OCI-LY3 (cell line): ENCODE measurements at regions not wholly inside any gene's neighbourhood (a gene's known extent, or its start where the extent isn't known, plus 50 kb on each side); places are given as distances from the start of the nearest gene placed in this dataset.

Experiments
- H2AFZ ChIP-seq: fragments of 200-600, 300-600 bp; shearing (Covaris generic); 2 replicates; pipeline ENCODE4 v1.6.0; 2014; ENCODE audit warnings: antibody characterized with exemption, low read depth, low read length
- H3K27ac ChIP-seq: fragments of 200-600, 300-600 bp; sonication (generic); 2 replicates; pipeline ENCODE4 v1.5.1; 2014; ENCODE audit warnings: mild to moderate bottlenecking, low read length, moderate library complexity, mixed read lengths
- H3K27me3 ChIP-seq: fragments of 200-600, 300-600 bp; sonication (generic); 2 replicates; pipeline ENCODE4 v1.6.1; 2014; ENCODE audit warnings: low read depth, low read length, mixed read lengths
- H3K36me3 ChIP-seq: fragments of 200-600, 300-600 bp; sonication (generic); replicated peaks from 2 replicates; pipeline ENCODE3; 2014; ENCODE audit warnings: low read depth, low read length, mixed read lengths
- H3K4me1 ChIP-seq: fragments of 300-600, 200-600 bp; sonication (generic); 2 replicates; pipeline ENCODE4 v1.6.1; 2014; ENCODE audit warnings: low read length, mixed read lengths
- H3K4me2 ChIP-seq: fragments of 200-600, 300-600 bp; sonication (generic); 2 replicates; pipeline ENCODE4 v1.6.1; 2014; ENCODE audit warnings: low read length, mixed read lengths
- H3K4me3 ChIP-seq: fragments of 300-600, 200-600 bp; sonication (generic); 2 replicates; pipeline ENCODE4 v1.5.1; 2014; ENCODE audit warnings: antibody characterized with exemption, mild to moderate bottlenecking, low read length, moderate library complexity
- H3K79me2 ChIP-seq: fragments of 300-600, 200-600 bp; shearing (Covaris generic); 2 replicates; pipeline ENCODE4 v1.6.1; 2014; ENCODE audit warnings: mild to moderate bottlenecking, low read length, mixed read lengths
- H3K9ac ChIP-seq: fragments of 300-600, 200-600 bp; shearing (Covaris generic); 2 replicates; pipeline ENCODE4 v1.6.0; 2014; ENCODE audit warnings: mild to moderate bottlenecking, low read length, moderate library complexity
- H3K9me3 ChIP-seq: fragments of 200-600, 300-600 bp; shearing (Covaris generic); 2 replicates; pipeline ENCODE4 v1.6.1; 2014; ENCODE audit warnings: low read length, mixed read lengths; ENCODE audit not compliant: insufficient read depth
- H4K20me1 ChIP-seq: fragments of 200-600, 300-600 bp; sonication (generic); 2 replicates; pipeline ENCODE4 v1.6.1; 2016; ENCODE audit warnings: low read length, mixed read lengths; ENCODE audit not compliant: insufficient read depth
- CTCF ChIP-seq: fragments of 200-600, 300-600 bp; sonication (generic); IDR thresholded peaks from 2 replicates; pipeline ENCODE4 v1.5.1; 2014; ENCODE audit warnings: antibody characterized with exemption, low read length, low read depth
- EZH2phosphoT487 ChIP-seq: fragments of 200-600 bp; shearing (Covaris generic); IDR thresholded peaks from 2 replicates; pipeline ENCODE4 v1.6.1; 2018; ENCODE audit warnings: antibody characterized with exemption, mixed run types, low read depth

- Histone ChIP-seq H3K4me2 (no peak overlapping the region), H2AFZ (no peak overlapping the region), H3K4me1 (peaks cover 5% of the 10 kb centered on the region), H4K20me1 (no peaks in the 10 kb centered on the region), H3K36me3 (no peaks in the 10 kb centered on the region), H3K4me3 (no peak overlapping the region), H3K9ac (no peak overlapping the region), H3K27ac (no peak overlapping the region), H3K9me3 (no peaks in the 10 kb centered on the region), H3K79me2 (no peaks in the 10 kb centered on the region), H3K27me3 (no peaks in the 10 kb centered on the region)
- TF ChIP-seq EZH2phosphoT487 (no peak), CTCF (no peak)
Measured at GRCh38 chr6:17047889-17048288, 54.0 kb upstream of the STMND1 start.

- Histone ChIP-seq H3K4me2 (no peak overlapping the region), H3K27ac (no peak overlapping the region), H4K20me1 (no peaks in the 10 kb centered on the region), H3K79me2 (no peaks in the 10 kb centered on the region), H3K4me1 (peaks cover 11% of the 10 kb centered on the region), H3K27me3 (no peaks in the 10 kb centered on the region), H3K4me3 (no peak overlapping the region), H3K9me3 (no peaks in the 10 kb centered on the region), H3K9ac (no peak overlapping the region), H2AFZ (no peak overlapping the region), H3K36me3 (no peaks in the 10 kb centered on the region)
- TF ChIP-seq EZH2phosphoT487 (no peak), CTCF (no peak)
Measured at GRCh38 chr6:17045581-17046322, 56.1 kb upstream of the STMND1 start.

- H3K9me3 ChIP-seq: no peaks in the 10 kb centered on the region
- no peak overlapping the region for H3K27ac ChIP-seq
- H3K79me2 ChIP-seq: no peaks in the 10 kb centered on the region
- no peak overlapping the region for H3K9ac ChIP-seq
- no peaks in the 10 kb centered on the region for H3K27me3 ChIP-seq
- H4K20me1 ChIP-seq: no peaks in the 10 kb centered on the region
- H3K4me2 ChIP-seq: peak overlapping the region; percentile 64
- H2AFZ ChIP-seq: no peak overlapping the region
- H3K4me3 ChIP-seq: no peak overlapping the region
- no peak for TF ChIP-seq EZH2phosphoT487
- no peak for TF ChIP-seq CTCF
- no peaks in the 10 kb centered on the region for H3K36me3 ChIP-seq
- H3K4me1 ChIP-seq: peaks cover 11% of the 10 kb centered on the region
Measured at GRCh38 chr6:17043148-17043522, 58.7 kb upstream of the STMND1 start.

- H3K4me3 ChIP-seq: no peak overlapping the region
Measured at GRCh38 chr6:17042422-17043147, 59.3 kb upstream of the STMND1 start.

More at GRCh38 chr6:17042422-17043147, 59.3 kb upstream of the STMND1 start:
- peaks cover 11% of the 10 kb centered on the region for H3K4me1 ChIP-seq
- H3K4me2 ChIP-seq: peak overlapping the region; percentile 64
- H2AFZ ChIP-seq: no peak overlapping the region; the same call in 1 of the 2 replicates
- H3K27me3 ChIP-seq: no peaks in the 10 kb centered on the region
- H3K9ac ChIP-seq: no peak overlapping the region
- H3K9me3 ChIP-seq: no peaks in the 10 kb centered on the region
- H4K20me1 ChIP-seq: no peaks in the 10 kb centered on the region
- H3K27ac ChIP-seq: no peak overlapping the region
- no peaks in the 10 kb centered on the region for H3K36me3 ChIP-seq
- H3K79me2 ChIP-seq: no peaks in the 10 kb centered on the region
- TF ChIP-seq CTCF (peak; percentile 37), EZH2phosphoT487 (no peak)
